ENCODE measurements at regions not wholly inside any gene's neighbourhood (a gene's known extent, or its start where the extent isn't known, plus 50 kb on each side); places are given as distances from the start of the nearest gene placed in this dataset.

DNA sequence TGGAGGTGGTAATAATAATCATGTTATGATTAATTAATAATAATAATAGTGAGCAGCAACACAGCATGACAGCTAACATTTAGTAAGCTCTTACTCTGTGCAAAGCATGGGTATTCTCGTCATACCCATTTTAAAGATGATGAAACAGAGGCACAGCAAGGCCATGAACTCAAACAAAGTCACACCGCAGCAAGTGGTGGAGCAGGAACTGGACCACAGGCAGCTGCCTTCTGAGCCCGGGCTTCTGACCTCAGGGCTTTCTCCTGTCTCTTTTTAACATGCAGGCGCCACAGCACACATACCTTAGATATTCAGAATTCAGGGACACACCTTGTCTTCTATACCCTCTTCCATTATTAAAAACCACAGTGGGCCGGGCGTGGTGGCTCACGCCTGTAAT is 50.7 kb upstream of the SPATA12 start:
- ChIA-PET POLR2A (interaction anchor here (0.6 kb wide), 1 partner anchor 335 kb away, joined by 6 read pairs; no protein-coding TSS in a partner anchor), CTCF (interaction anchor here (1.1 to 5.3 kb wide), 3 partner anchors 9 to 13 kb away, joined by 3 to 42 read pairs (median 12); no protein-coding TSS in a partner anchor)
- DNase-seq (ENCODE audit: extremely low spot score), result no peak

GRCh38 chr3:57009367-57009766 is 51.1 kb upstream of the SPATA12 start:
- ChIA-PET CTCF (interaction anchor here (1.1 to 5.3 kb wide), 4 partner anchors 9 to 51 kb away, joined by 3 to 42 read pairs (median 8); no protein-coding TSS in a partner anchor), POLR2A (no interaction called here)
- TF ChIP-seq, protein P1, sequence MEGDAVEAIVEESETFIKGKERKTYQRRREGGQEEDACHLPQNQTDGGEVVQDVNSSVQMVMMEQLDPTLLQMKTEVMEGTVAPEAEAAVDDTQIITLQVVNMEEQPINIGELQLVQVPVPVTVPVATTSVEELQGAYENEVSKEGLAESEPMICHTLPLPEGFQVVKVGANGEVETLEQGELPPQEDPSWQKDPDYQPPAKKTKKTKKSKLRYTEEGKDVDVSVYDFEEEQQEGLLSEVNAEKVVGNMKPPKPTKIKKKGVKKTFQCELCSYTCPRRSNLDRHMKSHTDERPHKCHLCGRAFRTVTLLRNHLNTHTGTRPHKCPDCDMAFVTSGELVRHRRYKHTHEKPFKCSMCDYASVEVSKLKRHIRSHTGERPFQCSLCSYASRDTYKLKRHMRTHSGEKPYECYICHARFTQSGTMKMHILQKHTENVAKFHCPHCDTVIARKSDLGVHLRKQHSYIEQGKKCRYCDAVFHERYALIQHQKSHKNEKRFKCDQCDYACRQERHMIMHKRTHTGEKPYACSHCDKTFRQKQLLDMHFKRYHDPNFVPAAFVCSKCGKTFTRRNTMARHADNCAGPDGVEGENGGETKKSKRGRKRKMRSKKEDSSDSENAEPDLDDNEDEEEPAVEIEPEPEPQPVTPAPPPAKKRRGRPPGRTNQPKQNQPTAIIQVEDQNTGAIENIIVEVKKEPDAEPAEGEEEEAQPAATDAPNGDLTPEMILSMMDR (IDR thresholded peaks at IDR 0.05; ENCODE audit: control extremely low read depth, extremely low read depth, low read depth, missing control alignments), result no peak
- no peak for DNase-seq (ENCODE audit: extremely low spot score)

More for the DNA sequence above, 50.7 kb upstream of the SPATA12 start:
- TF ChIP-seq, protein P1 (IDR thresholded peaks at IDR 0.05; ENCODE audit: control extremely low read depth, extremely low read depth, low read depth, missing control alignments), result no peak

- no peak for DNase-seq (ENCODE audit: extremely low spot score)
- CTCF ChIA-PET, result interaction anchor here (1.0 to 5.3 kb wide), 5 partner anchors 8 to 97 kb away, joined by 3 to 42 read pairs (median 4); no protein-coding TSS in a partner anchor
- TF ChIP-seq, protein P1 (IDR thresholded peaks at IDR 0.05; ENCODE audit: control extremely low read depth, extremely low read depth, low read depth, missing control alignments), result no peak
- POLR2A ChIA-PET, result no interaction called here
These were observed 52.7 kb upstream of the SPATA12 start for GRCh38 chr3:57007521-57008460.

GRCh38 chr3:57006949-57007419 is 53.5 kb upstream of the SPATA12 start:
- DNase-seq (ENCODE audit: extremely low spot score), result no peak
- TF ChIP-seq, protein P1 (IDR thresholded peaks at IDR 0.05; ENCODE audit: control extremely low read depth, extremely low read depth, low read depth, missing control alignments), result peak; percentile 27
- CTCF ChIA-PET, result interaction anchor here (1.6 to 5.3 kb wide), 5 partner anchors 9 to 18 kb away, joined by 4 to 42 read pairs (median 27); no protein-coding TSS in a partner anchor
- POLR2A ChIA-PET, result no interaction called here

DNA sequence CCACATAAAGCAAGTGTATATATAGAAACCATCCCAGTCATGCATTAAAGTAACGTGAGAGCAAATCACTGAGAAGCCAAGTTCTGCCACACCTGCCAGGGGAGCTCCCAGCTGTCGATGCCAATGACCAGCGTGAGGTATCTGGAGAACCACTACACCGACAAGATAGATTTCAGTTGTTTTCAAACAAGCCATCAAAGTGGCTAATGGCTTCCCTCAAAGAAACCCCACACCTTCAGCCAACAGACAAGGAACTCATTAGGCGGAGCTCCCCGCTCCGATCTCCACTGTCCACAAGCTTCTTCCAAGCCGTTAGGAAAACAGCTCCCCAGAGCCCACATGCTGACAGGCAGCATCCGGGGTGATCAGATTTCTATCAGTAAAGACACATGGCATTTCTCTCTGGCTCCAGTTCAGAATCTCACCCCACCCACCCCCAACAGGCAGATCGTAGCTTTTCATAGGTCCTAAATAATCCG is 54.2 kb upstream of the SPATA12 start:
- CTCF ChIA-PET, result interaction anchor here (1.1 to 4.5 kb wide), 4 partner anchors 10 to 72 kb away, joined by 3 to 33 read pairs (median 17); no protein-coding TSS in a partner anchor
- POLR2A ChIA-PET, result no interaction called here
- no peak for DNase-seq (ENCODE audit: extremely low spot score)
- TF ChIP-seq, protein P1 (IDR thresholded peaks at IDR 0.05; ENCODE audit: control extremely low read depth, extremely low read depth, low read depth, missing control alignments), result no peak

DNA sequence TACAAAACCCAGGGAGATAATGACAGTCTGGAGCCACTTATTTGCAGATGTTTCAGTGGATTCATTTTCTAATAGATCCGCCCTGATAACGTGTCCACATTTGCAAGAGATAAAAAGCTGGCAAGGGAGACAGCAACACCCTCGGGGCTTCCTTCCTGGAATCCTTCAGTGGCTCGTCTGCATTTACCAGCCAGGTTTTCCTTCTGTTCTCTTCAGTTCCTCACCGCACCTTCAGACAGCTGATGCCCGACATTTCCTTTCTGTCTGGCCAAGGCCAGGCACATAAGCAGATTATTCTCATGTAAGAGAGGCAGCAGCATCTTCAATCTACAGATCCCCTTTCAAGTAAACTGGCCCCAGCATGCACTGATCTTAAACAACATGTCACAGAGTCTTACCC is 56.2 kb upstream of the SPATA12 start:
- TF ChIP-seq, protein P1 (IDR thresholded peaks at IDR 0.05; ENCODE audit: control extremely low read depth, extremely low read depth, low read depth, missing control alignments), result no peak
- CTCF ChIA-PET, result interaction anchor here (1.2 to 4.5 kb wide), 4 partner anchors 8 to 30 kb away, joined by 3 to 33 read pairs (median 15); no protein-coding TSS in a partner anchor
- no peak for DNase-seq (ENCODE audit: extremely low spot score)
- POLR2A ChIA-PET, result no interaction called here

Measured in GM10248 (cell line).